NCI-H2171 treated with DMSO at 0.1 percent for 48 hours (cell line): ENCODE measurements at regions not wholly inside any gene's neighbourhood (a gene's known extent, or its start where the extent isn't known, plus 50 kb on each side); places are given as distances from the start of the nearest gene placed in this dataset.

Source experiments
- DNase-seq: peaks from one replicate; lab custom pipeline; 2025; lab: John Stamatoyannopoulos, UW

- no peak for DNase-seq
Observed at GRCh38 chr2:12970861-12971260, 254.1 kb downstream of the TRIB2 start.

- no peak for DNase-seq
Observed at GRCh38 chr2:12971581-12972365, 255.0 kb downstream of the TRIB2 start.

GRCh38 chr2:12978066-12978835 lies 261.5 kb downstream of the TRIB2 start:
- no peak for DNase-seq

GRCh38 chr2:12979066-12979465 lies 262.3 kb downstream of the TRIB2 start:
- DNase-seq: no peak

- no peak for DNase-seq
Observed at GRCh38 chr2:12980817-12981216, 264.1 kb downstream of the TRIB2 start.

- DNase-seq: no peak
Observed at GRCh38 chr2:12982149-12982584, 265.4 kb downstream of the TRIB2 start.

GRCh38 chr2:12987246-12987645 lies 270.5 kb downstream of the TRIB2 start:
- DNase-seq: no peak

- DNase-seq: no peak
Observed at GRCh38 chr2:12988279-12988678, 271.5 kb downstream of the TRIB2 start.

GRCh38 chr2:12990523-12990922 lies 273.8 kb downstream of the TRIB2 start:
- DNase-seq: peak; percentile 12

- DNase-seq: no peak
Observed at GRCh38 chr2:12998685-12999084, 281.9 kb downstream of the TRIB2 start.

GRCh38 chr2:13000664-13001363 lies 284.1 kb downstream of the TRIB2 start:
- no peak for DNase-seq

- DNase-seq: no peak
Observed at GRCh38 chr2:13001408-13001807, 284.7 kb downstream of the TRIB2 start.

GRCh38 chr2:13002536-13003331 lies 286.0 kb downstream of the TRIB2 start:
- DNase-seq: no peak

- no peak for DNase-seq
Observed at GRCh38 chr2:13003500-13003899, 286.8 kb downstream of the TRIB2 start.

GRCh38 chr2:13005048-13005447 lies 288.3 kb downstream of the TRIB2 start:
- no peak for DNase-seq

GRCh38 chr2:13005761-13006335 lies 289.1 kb downstream of the TRIB2 start:
- DNase-seq: no peak

- DNase-seq: no peak
Observed at GRCh38 chr2:13006426-13006825, 289.7 kb downstream of the TRIB2 start.

GRCh38 chr2:13006829-13007717 lies 290.3 kb downstream of the TRIB2 start:
- peak; percentile 80 for DNase-seq

GRCh38 chr2:13009027-13009642 lies 292.4 kb downstream of the TRIB2 start:
- DNase-seq: no peak

GRCh38 chr2:13010283-13010682 lies 293.5 kb downstream of the TRIB2 start:
- no peak for DNase-seq
